Left colon (tissue), 2 donors: ENCODE measurements at regions not wholly inside any gene's neighbourhood (a gene's known extent, or its start where the extent isn't known, plus 50 kb on each side); places are given as distances from the start of the nearest gene placed in this dataset.

Experiments
- ATAC-seq: fragments of 200-7000 bp; cut with Tn5 transposase; one replicate; pipeline ENCODE4 v1.9.1; 2020; ENCODE audit warnings: mild to moderate bottlenecking, moderate library complexity
- DNase-seq, 2 donors: peaks; one replicate each; pipeline ENCODE4 v3.0.0-alpha.2; 2020
- intact Hi-C, 2 donors: fragments of 100-400 bp; cut with DNase I in 1 of 2; cut with micrococcal nuclease in 1 of 2; formaldehyde crosslinking; loops; one replicate each; pipeline versions ENCODE4 v1.11.2 to v1.14.0; 2022; cut with DNase I, micrococcal nuclease
- donor health status: DM: no; HTN: no; CAD: no.
- donor health status: DM: yes; HTN: yes; CAD: no.

GRCh38 chr3:96086018-96086417 lies 728.4 kb upstream of the EPHA6 start:
- DNase-seq (no peak), ATAC-seq (no peak)
- intact Hi-C loops, result no loop called here

- no peak for ATAC-seq
- DNase-seq, result no peak
- intact Hi-C loops, result no loop called here
Observed at GRCh38 chr3:96101006-96101560, 713.3 kb upstream of the EPHA6 start.

GRCh38 chr3:96106701-96107100 lies 707.7 kb upstream of the EPHA6 start:
- no peak for ATAC-seq
- no peak for DNase-seq
- intact Hi-C loops, result no loop called here
